ENCODE measurements at regions not wholly inside any gene's neighbourhood (a gene's known extent, or its start where the extent isn't known, plus 50 kb on each side); places are given as distances from the start of the nearest gene placed in this dataset.
"Not testable (repeated sequence)": the region's sequence is repeated elsewhere in the genome, so short reads cannot be mapped to it uniquely, and the experiment has no call there.

- TF ChIP-seq CTCF (IDR thresholded peaks at IDR 0.05; ENCODE audit: low read depth, low read length); EZH2phosphoT487 (IDR thresholded peaks at IDR 0.05; ENCODE audit: low read depth): not testable (repeated sequence)
Observed at GRCh38 chr2:122812214-122812613, 1056.8 kb downstream of the TSN start.

Data from OCI-LY3 (cell line).